ENCODE measurements at regions not wholly inside any gene's neighbourhood (a gene's known extent, or its start where the extent isn't known, plus 50 kb on each side); places are given as distances from the start of the nearest gene placed in this dataset.
A peak's percentile ranks its signal among the peaks of the same experiment; 100 is the strongest.

DNA sequence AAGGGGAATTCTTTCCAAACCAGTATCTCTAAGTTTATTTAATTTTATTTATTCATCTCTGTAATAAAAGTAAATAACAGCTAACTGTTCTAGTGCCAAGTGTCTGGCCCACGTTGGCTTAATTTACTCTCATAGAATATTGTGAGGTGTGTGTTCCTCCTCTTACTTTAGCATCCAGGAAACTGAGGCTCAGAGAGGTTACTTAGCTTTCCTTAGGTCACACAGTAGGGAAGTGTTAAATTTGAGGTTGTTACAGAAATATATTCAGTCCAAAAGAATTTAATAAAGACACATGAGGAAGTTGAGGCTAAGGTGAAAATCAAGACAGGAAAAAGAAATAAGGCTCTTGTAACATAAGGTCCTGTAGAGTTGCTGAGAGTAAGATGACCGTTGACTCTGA, 84.4 kb upstream of the MRPS22 start:
- 53% methylated on average over 2 of the region's 2 CpGs for WGBS (ENCODE audit: insufficient coverage, low coverage, low lambda C conversion rate, missing lambda C conversion rate)

DNA sequence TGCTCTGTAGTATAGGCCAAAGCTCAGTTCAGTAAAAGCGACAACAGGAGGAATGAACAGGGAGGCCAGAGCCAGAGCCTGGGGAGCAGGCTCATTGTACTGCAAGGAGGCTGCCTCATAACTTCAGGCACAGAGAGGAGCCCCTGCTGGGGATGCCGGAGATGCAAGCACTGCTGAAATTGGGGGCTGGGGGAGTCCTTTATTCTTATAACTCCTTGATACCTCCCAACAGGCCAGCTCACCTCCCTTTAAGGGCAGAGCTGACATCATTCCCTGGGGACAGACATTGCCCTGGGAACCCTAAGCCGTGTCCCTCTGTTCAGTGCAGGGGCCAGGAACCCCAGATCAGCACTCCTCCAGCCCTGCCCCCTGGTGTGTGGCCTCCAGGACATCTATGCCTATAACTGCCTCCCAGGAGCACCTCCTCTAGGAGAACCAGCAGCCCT, 83.8 kb upstream of the MRPS22 start:
- H3K4me1 ChIP-seq, result no peaks in the 10 kb centered on the region
- ATAC-seq (peak in 1 of 4 donors; percentile 20), DNase-seq (no peak)
- no peaks in the 10 kb centered on the region for H3K27me3 ChIP-seq
- intact Hi-C loops (cut with DNase I), result no loop called here
- H3K36me3 ChIP-seq, result no peaks in the 10 kb centered on the region
- H3K4me3 ChIP-seq, result no peak overlapping the region
- H3K9me3 ChIP-seq, result no peaks in the 10 kb centered on the region
- WGBS (ENCODE audit: insufficient coverage, low coverage, low lambda C conversion rate, missing lambda C conversion rate), result 80% methylated on average over 1 of the region's 3 CpGs
- TF ChIP-seq, protein P1, sequence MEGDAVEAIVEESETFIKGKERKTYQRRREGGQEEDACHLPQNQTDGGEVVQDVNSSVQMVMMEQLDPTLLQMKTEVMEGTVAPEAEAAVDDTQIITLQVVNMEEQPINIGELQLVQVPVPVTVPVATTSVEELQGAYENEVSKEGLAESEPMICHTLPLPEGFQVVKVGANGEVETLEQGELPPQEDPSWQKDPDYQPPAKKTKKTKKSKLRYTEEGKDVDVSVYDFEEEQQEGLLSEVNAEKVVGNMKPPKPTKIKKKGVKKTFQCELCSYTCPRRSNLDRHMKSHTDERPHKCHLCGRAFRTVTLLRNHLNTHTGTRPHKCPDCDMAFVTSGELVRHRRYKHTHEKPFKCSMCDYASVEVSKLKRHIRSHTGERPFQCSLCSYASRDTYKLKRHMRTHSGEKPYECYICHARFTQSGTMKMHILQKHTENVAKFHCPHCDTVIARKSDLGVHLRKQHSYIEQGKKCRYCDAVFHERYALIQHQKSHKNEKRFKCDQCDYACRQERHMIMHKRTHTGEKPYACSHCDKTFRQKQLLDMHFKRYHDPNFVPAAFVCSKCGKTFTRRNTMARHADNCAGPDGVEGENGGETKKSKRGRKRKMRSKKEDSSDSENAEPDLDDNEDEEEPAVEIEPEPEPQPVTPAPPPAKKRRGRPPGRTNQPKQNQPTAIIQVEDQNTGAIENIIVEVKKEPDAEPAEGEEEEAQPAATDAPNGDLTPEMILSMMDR (IDR thresholded peaks at IDR 0.05), result no peak
- TF ChIP-seq POLR2A (IDR thresholded peaks at IDR 0.05), result no peak
- no peak overlapping the region for H3K27ac ChIP-seq

More for the DNA sequence above, 84.4 kb upstream of the MRPS22 start:
- H3K27ac ChIP-seq, result no peak overlapping the region
- intact Hi-C loops (cut with DNase I), result no loop called here
- H3K27me3 ChIP-seq, result no peaks in the 10 kb centered on the region
- no peak for TF ChIP-seq POLR2A (IDR thresholded peaks at IDR 0.05)
- TF ChIP-seq, protein P1 (IDR thresholded peaks at IDR 0.05), result no peak
- ATAC-seq (no peak), DNase-seq (no peak)
- H3K4me3 ChIP-seq, result no peak overlapping the region
- H3K36me3 ChIP-seq, result no peaks in the 10 kb centered on the region
- no peaks in the 10 kb centered on the region for H3K4me1 ChIP-seq
- no peaks in the 10 kb centered on the region for H3K9me3 ChIP-seq

DNA sequence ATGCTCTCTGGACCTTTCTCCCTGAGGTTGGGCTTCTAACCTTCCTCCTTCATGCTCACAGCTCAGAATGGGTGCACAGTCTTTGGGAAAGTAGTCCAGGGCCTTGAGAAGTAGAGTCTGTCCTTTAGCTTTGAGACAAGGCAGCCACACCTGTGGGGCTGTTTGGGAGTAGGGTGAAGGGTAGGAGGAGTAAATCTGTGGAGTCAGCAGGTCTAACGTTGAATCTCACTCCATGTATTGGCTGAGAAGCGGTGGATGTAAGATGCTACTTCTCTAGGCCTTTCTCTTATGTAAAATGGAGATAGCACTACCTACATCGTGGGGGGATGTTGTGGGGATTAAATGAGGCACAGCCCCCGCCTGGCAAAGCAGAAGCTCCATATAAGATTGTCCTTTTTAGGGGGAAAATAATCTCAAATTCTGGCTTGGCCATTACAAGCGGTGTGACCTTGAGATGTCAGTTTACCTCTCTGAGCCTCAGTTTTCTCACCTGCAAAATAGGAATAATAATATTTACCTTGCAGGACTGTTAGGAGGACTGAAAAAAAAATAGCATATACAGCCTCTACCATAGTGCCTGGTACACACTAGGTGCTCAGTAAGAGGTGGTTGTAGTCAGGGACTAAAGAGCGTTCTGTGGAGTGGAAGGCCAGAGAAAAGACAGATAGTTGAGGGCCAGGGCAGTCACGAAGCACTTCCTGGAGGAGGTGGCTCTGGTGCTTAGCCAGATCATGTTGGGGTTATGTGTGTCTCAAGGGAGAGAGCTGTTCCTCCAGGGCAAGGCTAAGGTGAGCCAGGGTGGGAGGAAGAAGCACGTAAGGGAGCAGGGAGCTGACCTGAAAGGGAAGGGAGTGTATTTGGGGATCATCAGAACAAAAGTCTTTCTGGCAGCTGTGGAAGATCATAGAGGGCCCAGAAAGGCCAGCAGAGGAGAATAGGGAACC, 82.8 kb upstream of the MRPS22 start:
- TF ChIP-seq, protein P1 (IDR thresholded peaks at IDR 0.05), result no peak
- TF ChIP-seq POLR2A (IDR thresholded peaks at IDR 0.05), result no peak
- intact Hi-C loops (cut with DNase I), result no loop called here
- H3K36me3 ChIP-seq, result no peaks in the 10 kb centered on the region
- no peak overlapping the region for H3K27ac ChIP-seq
- no peak for DNase-seq
- 70% methylated on average over 8 of the region's 8 CpGs for WGBS (ENCODE audit: insufficient coverage, low coverage, low lambda C conversion rate, missing lambda C conversion rate)
- H3K4me1 ChIP-seq, result no peaks in the 10 kb centered on the region
- no peaks in the 10 kb centered on the region for H3K9me3 ChIP-seq
- no peaks in the 10 kb centered on the region for H3K27me3 ChIP-seq
- H3K4me3 ChIP-seq, result no peak overlapping the region
- ATAC-seq, result no peak

DNA sequence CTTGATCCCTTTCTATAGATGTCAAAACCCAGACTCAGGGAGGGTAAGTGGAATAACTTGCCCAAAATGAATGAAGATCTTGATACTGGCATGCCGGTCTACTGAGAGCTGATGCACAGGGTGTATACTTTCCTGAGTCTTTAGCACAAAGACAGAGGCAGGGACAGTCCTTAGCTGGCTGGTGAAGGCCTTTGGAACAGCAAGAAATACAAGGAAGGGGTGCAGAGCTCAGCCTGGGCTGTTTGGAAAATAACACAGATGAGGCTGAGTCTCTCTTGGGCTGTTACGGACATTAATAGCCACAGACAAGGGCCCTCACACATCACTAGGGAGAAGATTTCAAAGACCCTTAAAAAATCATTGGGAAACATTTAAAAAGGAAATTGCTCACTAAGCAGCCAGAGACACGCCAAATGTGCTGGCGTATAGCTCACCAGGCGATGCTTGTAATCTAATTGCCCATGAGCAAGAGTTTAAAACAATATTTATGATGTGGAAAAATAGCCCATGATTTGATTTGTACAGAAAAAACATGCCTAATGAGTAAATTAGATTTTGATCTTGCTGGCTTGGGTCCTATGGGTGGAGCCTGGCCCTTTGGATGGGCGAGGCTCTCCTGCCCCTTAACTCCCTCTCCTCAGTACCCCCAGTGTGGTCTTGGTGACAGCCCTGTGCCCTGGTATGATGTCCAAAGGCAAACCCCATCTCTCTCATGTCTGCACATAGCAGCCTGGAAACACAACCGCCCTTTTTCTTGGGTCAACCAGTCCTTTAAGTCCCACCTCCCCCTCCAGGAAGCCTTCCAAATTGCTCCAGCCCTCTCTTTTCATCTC, 81.8 kb upstream of the MRPS22 start:
- Histone ChIP-seq H3K9me3 (no peaks in the 10 kb centered on the region), H3K36me3 (no peaks in the 10 kb centered on the region), H3K4me1 (peaks cover 0 to 6% (median 3%) of the 10 kb centered on the region in 4 donors), H3K27me3 (no peaks in the 10 kb centered on the region), H3K27ac (no peak overlapping the region), H3K4me3 (no peak overlapping the region)
- TF ChIP-seq, protein P1 (IDR thresholded peaks at IDR 0.05), result no peak
- TF ChIP-seq POLR2A (IDR thresholded peaks at IDR 0.05), result no peak
- intact Hi-C loops (cut with DNase I), result no loop called here
- 92% methylated on average over 6 of the region's 7 CpGs for WGBS (ENCODE audit: insufficient coverage, low coverage, low lambda C conversion rate, missing lambda C conversion rate)
- ATAC-seq (no peak), DNase-seq (no peak)
